ENCODE measurements at regions not wholly inside any gene's neighbourhood (a gene's known extent, or its start where the extent isn't known, plus 50 kb on each side); places are given as distances from the start of the nearest gene placed in this dataset.
"Not testable (repeated sequence)": the region's sequence is repeated elsewhere in the genome, so short reads cannot be mapped to it uniquely, and the experiment has no call there.

GRCh38 chr15:36195361-36196007, 383.9 kb upstream of the CDIN1 start:
- TF ChIP-seq TAF1 (IDR thresholded peaks at IDR 0.05; ENCODE audit: borderline replicate concordance, low read depth, low read length); POLR2A (IDR thresholded peaks at IDR 0.05; ENCODE audit: low read depth, low read length): not testable (repeated sequence)
